ENCODE measurements at regions not wholly inside any gene's neighbourhood (a gene's known extent, or its start where the extent isn't known, plus 50 kb on each side); places are given as distances from the start of the nearest gene placed in this dataset.
"Not testable (repeated sequence)": the region's sequence is repeated elsewhere in the genome, so short reads cannot be mapped to it uniquely, and the experiment has no call there.

- DNase-seq: no peak
Measured at GRCh38 chr1:242811092-242811840, 286.8 kb upstream of the PLD5 start.

DNA sequence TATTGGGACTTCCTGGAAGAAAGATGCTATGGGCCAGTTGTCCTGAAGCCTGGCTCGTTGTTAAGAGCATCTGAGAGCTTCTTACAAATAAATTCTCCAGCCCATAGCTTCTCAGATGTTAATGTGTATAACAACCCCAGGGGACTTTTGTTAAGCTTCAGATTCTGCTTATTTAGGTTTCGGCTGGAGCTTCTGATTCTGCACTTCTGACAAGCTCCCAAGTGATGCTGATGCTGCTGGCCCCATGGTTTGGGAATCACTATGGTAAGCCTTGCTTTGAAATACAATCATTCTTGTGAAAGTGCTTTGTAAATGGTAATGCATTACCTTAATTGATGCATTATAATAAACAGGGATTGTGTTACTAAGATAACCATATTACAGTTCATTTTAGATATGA is 281.8 kb upstream of the PLD5 start:
- DNase-seq: no peak

DNA sequence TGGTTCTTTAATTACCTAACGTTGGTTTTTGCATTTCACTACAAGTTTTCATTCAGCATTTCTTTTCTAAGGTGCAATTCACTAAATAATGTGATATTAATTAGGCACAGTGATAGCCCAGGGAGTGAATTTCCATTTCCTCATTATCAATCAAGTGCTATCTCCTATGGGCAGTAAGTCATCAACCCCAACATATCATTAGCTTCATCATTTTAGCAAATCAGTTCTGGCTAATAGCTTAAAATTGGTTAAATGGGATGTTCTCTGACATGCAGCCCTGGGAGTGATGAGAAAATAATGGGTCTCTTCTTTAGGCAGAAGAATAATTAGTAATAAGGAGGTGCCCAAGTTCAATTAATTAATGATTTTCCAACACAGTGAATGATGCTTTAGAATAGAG is 280.9 kb upstream of the PLD5 start:
- not testable (repeated sequence) for DNase-seq

DNA sequence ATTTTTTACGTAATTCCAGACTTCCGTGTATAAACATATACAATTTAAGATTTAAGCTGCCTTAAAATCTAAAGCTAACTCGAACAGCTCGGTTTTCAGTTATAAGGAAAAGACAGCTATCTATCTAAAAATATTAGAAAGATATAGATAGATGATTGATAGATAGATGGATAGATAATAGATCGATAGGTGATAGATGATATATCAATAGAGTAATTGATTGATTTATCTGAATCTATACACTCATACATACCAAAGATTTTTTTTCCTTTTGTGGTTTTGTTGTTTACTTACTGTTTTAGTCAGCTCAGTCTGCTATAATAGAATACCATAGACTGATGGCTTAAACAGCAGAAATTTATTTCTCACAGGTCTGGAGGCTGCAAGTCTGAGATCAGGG is 278.5 kb upstream of the PLD5 start:
- DNase-seq: no peak

GRCh38 chr1:242800521-242800920 is 276.0 kb upstream of the PLD5 start:
- no peak for DNase-seq

- no peak for DNase-seq
Measured at GRCh38 chr1:242797856-242798255, 273.4 kb upstream of the PLD5 start.

- DNase-seq: no peak
Measured at GRCh38 chr1:242788771-242789170, 264.3 kb upstream of the PLD5 start.

DNA sequence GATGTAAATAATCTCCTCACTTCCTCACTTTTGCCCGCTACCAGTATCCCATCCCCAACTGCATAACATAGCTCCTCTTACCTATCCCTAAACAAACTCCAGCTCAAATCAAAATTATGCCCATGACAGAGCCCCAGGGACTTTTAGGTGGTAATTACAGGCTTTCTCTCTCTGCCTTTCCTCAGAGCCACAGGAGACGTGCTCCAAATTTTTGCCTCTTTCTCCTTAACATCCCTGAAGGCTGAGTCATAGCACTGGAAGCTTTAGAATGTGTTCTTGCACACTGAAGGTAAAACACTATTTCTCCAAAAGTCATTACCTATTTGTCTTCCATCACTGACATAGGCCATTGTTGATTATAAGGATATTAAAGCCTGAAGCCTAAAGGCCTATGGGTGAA is 263.5 kb upstream of the PLD5 start:
- DNase-seq: no peak

DNA sequence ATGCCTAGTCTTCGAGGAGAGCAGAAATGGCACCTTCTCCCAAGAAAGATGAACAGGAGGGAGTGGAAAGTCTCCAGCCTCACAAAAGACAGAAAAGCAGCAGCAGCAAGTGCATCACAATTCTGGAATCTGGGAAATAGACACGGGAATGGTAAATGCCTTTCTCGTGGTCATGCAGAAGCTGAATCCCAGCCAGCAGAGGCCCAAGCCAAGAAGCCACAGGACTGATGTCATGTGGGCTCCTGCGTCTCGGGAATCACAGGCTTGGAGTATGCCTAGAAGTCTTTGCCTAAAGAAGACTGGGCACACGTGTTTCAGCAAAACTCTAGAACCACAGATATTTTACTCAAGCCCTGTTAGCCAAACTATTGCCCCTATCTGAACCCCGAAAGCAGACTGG is 260.3 kb upstream of the PLD5 start:
- DNase-seq: no peak

DNA sequence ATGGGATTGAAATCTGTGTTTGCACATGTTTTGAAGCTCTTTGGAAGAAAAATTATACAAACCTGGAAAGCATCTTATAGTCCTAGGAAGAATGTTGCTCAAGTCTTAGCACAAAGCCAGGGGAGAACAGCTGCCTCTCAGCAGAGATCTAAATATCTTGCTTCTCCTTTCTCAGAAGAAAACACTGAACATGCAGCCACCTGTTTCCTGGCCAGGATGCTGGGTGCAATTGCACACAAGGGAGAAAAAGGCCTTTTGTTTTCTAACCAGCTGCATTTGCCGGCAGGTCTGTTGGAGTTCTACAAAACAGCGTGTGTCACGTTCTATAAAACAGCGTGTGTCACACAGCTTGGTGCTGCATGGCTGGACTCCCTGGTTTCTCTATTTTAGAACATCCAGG is 259.6 kb upstream of the PLD5 start:
- peak; percentile 11 to 18 for DNase-seq

DNA sequence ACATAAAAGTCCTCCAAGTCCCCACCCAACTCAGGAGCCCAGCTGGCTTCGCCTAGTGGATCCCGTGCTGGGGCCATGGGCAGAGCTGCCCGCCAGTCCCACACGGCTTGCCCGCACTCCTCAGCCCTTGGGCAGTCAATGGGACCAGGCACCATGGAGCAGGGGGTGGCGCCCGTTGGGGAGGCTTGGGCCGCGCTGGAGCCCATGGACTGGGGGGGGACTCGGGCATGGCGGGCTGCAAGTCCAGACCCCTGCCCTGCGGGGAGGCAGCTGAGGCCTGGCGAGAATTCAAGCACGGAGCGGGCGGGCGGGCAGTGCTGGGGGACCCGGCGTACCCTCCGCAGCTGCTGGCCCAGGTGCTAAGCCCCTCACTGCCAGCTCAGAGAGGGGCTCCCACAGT is 249.8 kb upstream of the PLD5 start:
- no peak for DNase-seq

GRCh38 chr1:242770366-242770765 is 245.9 kb upstream of the PLD5 start:
- DNase-seq: no peak

GRCh38 chr1:242764161-242764560 is 239.7 kb upstream of the PLD5 start:
- DNase-seq: no peak

GRCh38 chr1:242761556-242761955 is 237.1 kb upstream of the PLD5 start:
- DNase-seq: no peak

- no peak for DNase-seq
Measured at GRCh38 chr1:242754926-242755325, 230.4 kb upstream of the PLD5 start.

DNA sequence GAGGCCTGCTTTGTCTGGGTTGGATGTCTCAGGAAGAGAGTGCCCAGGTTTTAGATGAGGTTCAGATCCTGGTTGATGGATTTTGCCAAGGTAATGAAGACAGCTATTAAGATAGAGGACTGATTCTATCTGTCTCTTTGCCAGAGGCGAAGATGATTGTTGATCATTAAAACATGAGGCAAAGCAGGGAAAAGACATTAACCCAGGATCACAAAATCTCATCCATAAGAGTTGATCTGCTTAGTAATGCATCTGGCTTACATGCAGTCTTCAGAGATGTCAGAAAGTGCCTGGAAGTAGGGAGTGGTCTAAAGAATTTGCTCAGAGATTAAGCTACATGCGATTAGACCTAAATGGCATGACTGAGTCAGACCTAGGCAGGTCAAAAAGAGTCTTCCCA is 229.6 kb upstream of the PLD5 start:
- no peak for DNase-seq

- DNase-seq: no peak
Measured at GRCh38 chr1:242747233-242747632, 222.7 kb upstream of the PLD5 start.

GRCh38 chr1:242745079-242745478 is 220.6 kb upstream of the PLD5 start:
- DNase-seq: no peak

- DNase-seq: no peak
Measured at GRCh38 chr1:242743983-242744780, 219.7 kb upstream of the PLD5 start.

- DNase-seq: no peak
Measured at GRCh38 chr1:242738702-242739645, 214.5 kb upstream of the PLD5 start.

DNA sequence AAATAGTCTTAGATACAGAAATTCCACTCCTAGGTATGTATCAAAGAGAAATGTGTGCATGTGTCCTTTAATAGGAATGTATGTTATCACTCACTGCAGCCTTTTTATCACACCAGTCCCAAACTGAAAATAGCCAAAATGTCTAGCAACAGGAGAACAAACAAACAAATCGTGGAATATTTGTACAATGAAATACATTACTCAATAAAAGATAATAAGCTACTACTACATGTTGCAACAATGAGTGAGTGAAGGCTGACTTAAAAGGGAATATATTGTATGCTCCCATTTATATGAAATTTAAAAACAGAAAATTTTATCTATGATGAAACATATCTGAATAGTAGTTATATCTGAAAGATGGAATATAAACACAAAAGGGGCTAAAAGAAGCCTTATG is 212.1 kb upstream of the PLD5 start:
- DNase-seq: no peak

DNA sequence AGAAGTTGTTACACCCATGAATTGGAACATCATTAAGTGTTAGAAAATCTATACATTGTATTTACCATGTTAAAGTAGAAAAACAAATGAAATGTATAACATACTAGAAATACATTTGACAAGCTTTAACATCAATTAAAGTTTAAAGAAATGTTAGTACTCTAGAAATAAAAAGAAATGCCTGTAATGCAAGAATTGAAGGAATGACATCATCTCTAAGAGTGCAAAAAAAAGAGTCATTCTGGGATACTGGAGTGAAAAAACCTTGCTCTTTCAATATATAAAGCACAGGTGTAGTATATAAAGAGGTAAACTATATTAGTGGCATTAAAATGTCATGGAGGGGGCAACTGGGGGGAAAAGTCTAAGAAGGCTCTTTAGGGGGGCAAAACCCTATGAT is 210.8 kb upstream of the PLD5 start:
- no peak for DNase-seq

DNA sequence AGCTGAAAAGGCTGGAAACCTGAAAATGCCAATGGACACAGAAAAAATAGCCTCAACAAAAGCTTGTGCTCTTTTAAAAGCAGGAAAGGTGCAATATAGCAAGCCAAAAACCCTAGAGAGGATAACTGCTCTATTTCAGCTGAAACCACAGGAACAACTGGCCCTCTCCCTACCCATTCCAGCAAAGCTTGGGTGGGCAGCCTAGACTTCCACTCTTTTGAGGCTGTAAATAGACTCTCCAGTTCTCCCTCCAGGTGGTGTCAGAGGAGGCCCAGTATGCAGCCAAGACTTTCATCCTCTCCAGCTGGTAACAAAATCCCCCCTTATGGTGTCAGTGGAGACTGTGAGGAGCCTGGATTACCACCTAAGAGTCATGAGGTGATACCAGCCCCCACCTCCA is 206.9 kb upstream of the PLD5 start:
- DNase-seq: no peak

Measured in NCI-H1930 (cell line).